Mesothelial cell of epicardium (in vitro differentiated cells): ENCODE measurements at regions not wholly inside any gene's neighbourhood (a gene's known extent, or its start where the extent isn't known, plus 50 kb on each side); places are given as distances from the start of the nearest gene placed in this dataset.

Experiments used
- DNase-seq, 2 experiments: peaks; one replicate each; pipeline ENCODE4 v3.0.0; 2021; ENCODE audit warnings: low spot score in 2 of 2; ENCODE audit not compliant: unreplicated experiment in 2 of 2
- H3K27ac Mint-ChIP-seq: 2 replicates; pipeline ENCODE4 v1.8.0; 2021; ENCODE audit warnings: mixed read lengths
- H3K27me3 Mint-ChIP-seq: 2 replicates; pipeline ENCODE4 v1.8.0; 2021; ENCODE audit warnings: low read depth, mixed read lengths
- H3K36me3 Mint-ChIP-seq: 2 replicates; pipeline ENCODE4 v1.8.0; 2021; ENCODE audit warnings: mixed read lengths
- H3K4me1 Mint-ChIP-seq: 2 replicates; pipeline ENCODE4 v1.8.0; 2021; ENCODE audit warnings: mixed read lengths
- H3K4me3 Mint-ChIP-seq: 2 replicates; pipeline ENCODE4 v1.8.0; 2021; ENCODE audit warnings: mild to moderate bottlenecking, moderate library complexity, mixed read lengths
- H3K9me3 Mint-ChIP-seq: 2 replicates; pipeline ENCODE4 v1.8.0; 2021; ENCODE audit warnings: mixed read lengths
- TF ChIP-seq, protein P1 (sequence below): fragments of 200-600 bp; sonication (generic); IDR thresholded peaks from one replicate; pipeline ENCODE4 v1.5.0; 2021; ENCODE audit warnings: antibody characterized with exemption; ENCODE audit not compliant: unreplicated experiment

DNA sequence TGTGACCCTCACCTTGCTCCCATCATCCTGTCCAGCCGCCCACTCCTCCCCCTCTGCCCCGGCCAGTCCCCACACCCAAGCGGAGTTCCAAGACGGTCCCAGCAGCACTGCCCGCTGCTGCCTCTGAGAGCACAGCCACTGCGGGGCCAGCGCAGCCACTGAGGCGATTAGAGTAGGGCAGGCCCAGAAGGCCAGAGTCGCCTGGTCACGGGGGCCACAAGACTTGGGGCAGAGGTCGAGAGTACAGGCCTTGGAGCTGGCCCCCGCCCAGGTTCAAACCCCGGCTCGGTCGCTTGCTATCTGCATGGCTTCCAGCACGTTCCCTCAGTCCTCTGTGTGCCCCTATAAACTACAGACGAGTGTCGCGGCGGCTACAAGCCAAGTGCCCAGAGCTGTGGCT lies 53.2 kb upstream of the ADRA2C start:
- TF ChIP-seq, protein P1, sequence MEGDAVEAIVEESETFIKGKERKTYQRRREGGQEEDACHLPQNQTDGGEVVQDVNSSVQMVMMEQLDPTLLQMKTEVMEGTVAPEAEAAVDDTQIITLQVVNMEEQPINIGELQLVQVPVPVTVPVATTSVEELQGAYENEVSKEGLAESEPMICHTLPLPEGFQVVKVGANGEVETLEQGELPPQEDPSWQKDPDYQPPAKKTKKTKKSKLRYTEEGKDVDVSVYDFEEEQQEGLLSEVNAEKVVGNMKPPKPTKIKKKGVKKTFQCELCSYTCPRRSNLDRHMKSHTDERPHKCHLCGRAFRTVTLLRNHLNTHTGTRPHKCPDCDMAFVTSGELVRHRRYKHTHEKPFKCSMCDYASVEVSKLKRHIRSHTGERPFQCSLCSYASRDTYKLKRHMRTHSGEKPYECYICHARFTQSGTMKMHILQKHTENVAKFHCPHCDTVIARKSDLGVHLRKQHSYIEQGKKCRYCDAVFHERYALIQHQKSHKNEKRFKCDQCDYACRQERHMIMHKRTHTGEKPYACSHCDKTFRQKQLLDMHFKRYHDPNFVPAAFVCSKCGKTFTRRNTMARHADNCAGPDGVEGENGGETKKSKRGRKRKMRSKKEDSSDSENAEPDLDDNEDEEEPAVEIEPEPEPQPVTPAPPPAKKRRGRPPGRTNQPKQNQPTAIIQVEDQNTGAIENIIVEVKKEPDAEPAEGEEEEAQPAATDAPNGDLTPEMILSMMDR = no peak

DNA sequence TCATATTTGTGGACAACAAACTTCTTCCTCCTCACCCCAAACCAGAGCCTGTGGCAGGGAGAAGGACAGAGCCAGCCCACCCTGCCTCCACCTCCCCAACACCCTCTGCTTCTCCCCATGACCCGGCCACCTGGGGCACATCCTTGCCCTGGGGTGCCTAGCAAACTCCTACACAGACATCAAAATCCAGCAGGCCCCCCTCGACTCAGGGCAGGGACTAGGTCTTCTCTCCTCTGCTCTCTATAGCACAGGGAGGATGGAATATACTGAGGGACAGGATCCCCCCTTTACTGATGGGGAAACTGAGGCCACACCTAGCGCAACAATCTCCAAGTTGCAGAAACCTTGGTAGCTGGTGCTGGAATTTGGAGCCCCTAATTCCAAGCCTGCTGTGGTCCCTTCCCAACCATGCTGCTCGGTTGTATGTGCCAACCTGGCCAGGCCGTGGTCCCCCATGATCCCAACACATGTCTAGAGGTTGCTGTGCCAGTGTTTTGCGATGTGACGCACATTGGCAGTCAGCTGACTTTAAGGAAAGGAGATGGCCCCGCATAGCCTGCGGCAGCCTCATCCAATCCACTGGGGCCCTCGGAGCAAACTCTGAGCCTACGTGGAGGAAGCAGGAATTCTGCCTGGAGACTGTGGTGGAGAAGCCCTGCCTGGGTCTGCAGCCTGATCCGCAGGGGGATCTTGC lies 53.9 kb upstream of the ADRA2C start:
- H3K4me1 Mint-ChIP-seq = peaks cover 15% of the 10 kb centered on the region
- no peak overlapping the region for H3K4me3 Mint-ChIP-seq
- TF ChIP-seq, protein P1 = no peak
- no peaks in the 10 kb centered on the region for H3K36me3 Mint-ChIP-seq
- no peaks in the 10 kb centered on the region for H3K9me3 Mint-ChIP-seq
- DNase-seq = no peak
- H3K27me3 Mint-ChIP-seq = peaks cover 11% of the 10 kb centered on the region
- H3K27ac Mint-ChIP-seq = no peak overlapping the region

More for the DNA sequence above, 53.2 kb upstream of the ADRA2C start:
- Mint-ChIP-seq H3K4me3 (no peak overlapping the region), H3K27me3 (peaks cover 8% of the 10 kb centered on the region), H3K27ac (no peak overlapping the region), H3K4me1 (peaks cover 9% of the 10 kb centered on the region), H3K9me3 (peaks cover 3% of the 10 kb centered on the region), H3K36me3 (no peaks in the 10 kb centered on the region)
- DNase-seq = no peak

DNA sequence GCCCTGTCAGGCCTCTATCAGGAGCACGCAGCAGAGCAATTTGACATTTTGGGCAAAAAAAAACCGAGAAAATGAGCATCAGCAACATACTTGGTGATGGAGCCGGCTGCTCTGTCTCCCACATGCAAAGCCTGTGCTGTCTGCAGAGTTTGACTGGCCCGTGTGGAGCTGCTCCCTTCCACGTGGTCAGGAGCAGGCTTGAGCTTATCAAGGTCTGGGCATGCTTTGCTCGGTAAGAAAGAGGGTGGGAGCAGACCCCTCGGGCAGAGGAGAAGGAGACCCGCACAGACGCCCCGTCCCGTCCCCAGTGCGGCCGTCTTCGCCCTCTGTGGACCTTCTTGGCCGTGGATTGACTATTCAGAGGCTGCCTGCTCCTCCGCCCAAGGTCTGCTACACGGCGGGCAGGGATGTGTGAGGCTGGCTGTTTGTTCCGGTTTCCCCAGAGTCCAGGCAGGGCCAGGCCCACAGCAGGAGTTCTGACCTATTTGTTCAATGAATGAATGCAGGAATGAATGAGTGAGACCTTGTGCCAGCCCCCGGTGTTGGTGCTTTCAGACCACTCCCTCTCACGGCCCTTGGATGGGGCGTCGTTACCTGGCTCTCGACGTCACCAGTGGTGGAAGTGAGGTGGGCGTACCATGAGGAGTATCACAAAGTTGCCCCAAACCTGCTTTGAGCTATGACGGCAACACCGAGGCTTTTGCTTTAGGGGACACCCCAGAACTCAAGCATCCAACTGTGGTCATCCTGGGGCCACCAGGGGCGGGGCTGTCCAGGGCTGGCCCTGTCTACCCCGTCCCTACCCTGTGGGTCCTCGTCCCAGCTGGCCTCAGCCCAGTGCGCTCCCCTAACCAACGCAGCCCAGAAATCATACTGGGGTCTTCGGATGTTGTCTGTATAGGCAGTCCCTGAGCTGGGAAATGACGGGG lies 54.7 kb upstream of the ADRA2C start:
- H3K4me3 Mint-ChIP-seq = no peak overlapping the region
- peaks cover 15% of the 10 kb centered on the region for H3K27me3 Mint-ChIP-seq
- no peak overlapping the region for H3K27ac Mint-ChIP-seq
- no peaks in the 10 kb centered on the region for H3K9me3 Mint-ChIP-seq
- no peaks in the 10 kb centered on the region for H3K36me3 Mint-ChIP-seq
- TF ChIP-seq, protein P1 = no peak
- DNase-seq = no peak
- H3K4me1 Mint-ChIP-seq = peaks cover 15% of the 10 kb centered on the region

DNA sequence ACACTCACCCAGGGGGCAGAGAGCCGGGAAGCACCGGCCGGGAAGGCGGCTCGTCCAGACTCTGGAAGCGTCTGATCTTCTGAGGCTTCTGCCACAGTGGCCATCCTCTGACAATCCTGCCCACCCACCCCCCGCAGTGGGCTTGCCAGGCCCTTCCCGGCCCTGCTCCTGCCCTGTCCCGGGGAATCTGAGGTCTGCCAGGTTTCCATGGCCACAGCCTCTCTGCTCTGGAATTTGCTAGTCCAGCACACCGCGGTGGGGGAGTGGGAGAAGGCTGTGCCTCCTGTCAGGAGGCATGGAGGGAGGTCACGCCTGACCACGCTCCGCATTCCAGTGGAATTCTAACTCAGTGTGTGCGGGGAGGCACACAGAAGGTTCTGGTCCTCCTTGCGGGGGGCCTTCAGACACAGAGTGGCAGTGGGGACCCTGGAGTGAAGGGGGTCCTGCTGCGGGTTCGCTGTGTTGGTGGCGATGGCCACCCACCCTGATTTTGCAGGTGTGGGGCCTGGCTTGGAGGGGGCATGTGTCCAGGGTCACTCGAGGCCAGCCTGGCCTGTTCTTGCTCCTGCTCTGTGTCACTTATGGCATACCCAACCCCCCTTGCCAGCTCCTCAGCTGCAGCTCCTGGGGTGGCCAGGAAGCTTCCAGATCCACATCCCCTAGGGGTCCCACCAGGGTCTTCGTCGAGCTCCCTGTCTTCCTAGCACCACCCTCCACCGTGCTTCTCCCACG lies 55.6 kb upstream of the ADRA2C start:
- peaks cover 12% of the 10 kb centered on the region for H3K4me1 Mint-ChIP-seq
- H3K27ac Mint-ChIP-seq = no peak overlapping the region
- DNase-seq = no peak
- peaks cover 19% of the 10 kb centered on the region for H3K27me3 Mint-ChIP-seq
- H3K4me3 Mint-ChIP-seq = no peak overlapping the region
- TF ChIP-seq, protein P1 = no peak
- H3K36me3 Mint-ChIP-seq = no peaks in the 10 kb centered on the region
- no peaks in the 10 kb centered on the region for H3K9me3 Mint-ChIP-seq

DNA sequence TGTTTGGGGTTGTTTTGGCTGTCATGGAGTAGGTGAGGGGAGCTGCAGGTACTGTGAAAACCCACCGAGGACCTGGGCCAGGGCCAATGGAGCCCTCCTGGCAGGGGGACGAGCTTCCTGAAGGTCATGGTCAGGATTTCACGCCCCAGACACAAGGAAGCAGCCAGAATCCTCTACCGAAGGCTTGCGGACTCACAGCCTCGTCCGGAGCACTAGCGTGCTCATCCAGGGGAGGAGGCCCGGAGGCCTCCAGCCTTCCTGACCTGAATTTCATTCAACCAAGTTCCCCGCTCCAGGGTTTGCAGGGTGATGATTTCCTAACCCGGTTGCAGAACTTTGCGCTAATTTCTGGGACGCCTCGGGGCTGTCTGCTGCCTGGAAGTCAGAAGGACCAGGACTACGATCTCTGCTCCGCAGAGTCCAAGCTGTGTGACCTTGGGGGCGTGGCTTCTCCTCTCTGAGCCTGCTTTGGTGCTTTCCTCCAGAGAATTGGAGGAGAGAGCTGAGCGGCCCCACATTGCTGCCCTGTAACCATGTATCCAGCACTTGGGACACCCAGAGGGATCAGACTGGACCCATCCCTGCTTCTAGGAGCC lies 56.2 kb upstream of the ADRA2C start:
- peaks cover 8% of the 10 kb centered on the region for H3K4me1 Mint-ChIP-seq
- DNase-seq = no peak
- no peaks in the 10 kb centered on the region for H3K9me3 Mint-ChIP-seq
- TF ChIP-seq, protein P1 = no peak
- H3K27me3 Mint-ChIP-seq = peaks cover 26% of the 10 kb centered on the region
- H3K36me3 Mint-ChIP-seq = no peaks in the 10 kb centered on the region
- no peak overlapping the region for H3K4me3 Mint-ChIP-seq
- H3K27ac Mint-ChIP-seq = no peak overlapping the region
